ENCODE measurements at regions not wholly inside any gene's neighbourhood (a gene's known extent, or its start where the extent isn't known, plus 50 kb on each side); places are given as distances from the start of the nearest gene placed in this dataset.

DNA sequence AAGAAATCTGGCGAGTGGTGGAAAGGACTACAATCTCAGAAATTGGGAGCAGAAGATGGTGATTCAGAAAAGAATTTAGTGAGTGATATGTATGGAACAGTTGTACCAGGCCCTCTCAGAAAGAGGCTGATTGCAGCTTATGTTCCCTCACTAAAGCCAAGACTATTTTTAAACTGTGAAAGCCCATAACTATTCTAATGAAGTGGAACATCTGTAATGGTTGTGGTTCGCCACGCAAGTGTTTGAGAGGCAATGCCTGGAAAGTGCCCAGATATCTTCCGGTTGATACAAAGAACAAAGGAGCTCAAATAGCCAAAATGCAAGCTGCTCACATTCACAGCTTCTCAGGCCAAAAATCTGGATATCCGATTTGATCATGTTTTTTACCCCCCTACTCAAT lies 1250.7 kb downstream of the RAPGEF2 start:
- H3K27me3 ChIP-seq (replicated peaks in 1 of 2; ENCODE audit: control insufficient read depth in 2 of 2, insufficient read depth in 2 of 2, low read length in 1 of 2), result no peaks in the 10 kb centered on the region
- BruUV-seq (replicated peaks), result no TSS peak
- RAD21 ChIA-PET (ENCODE audit: unreplicated experiment), result no interaction called here
- SMC1A ChIA-PET (ENCODE audit: uncharacterized antibody, unreplicated experiment), result no interaction called here
- H3K4me2 ChIP-seq (ENCODE audit: control insufficient read depth, insufficient read depth), result no peak overlapping the region
- no peak overlapping the region for H2AFZ ChIP-seq (ENCODE audit: control insufficient read depth, low read depth, low read length)
- no peaks in the 10 kb centered on the region for H3K36me3 ChIP-seq (ENCODE audit: control insufficient read depth in 2 of 2, insufficient read depth in 2 of 2, low read length in 1 of 2)
- FAIRE-seq, result no peak
- no peaks in the 10 kb centered on the region for H3K9me3 ChIP-seq (replicated peaks; ENCODE audit: control insufficient read depth, insufficient read depth, low read length)
- CTCF ChIA-PET, result no interaction called here
- no peak overlapping the region for H3K4me3 ChIP-seq
- in situ Hi-C loops (cut with MboI), result no loop called here
- no peak for DNase-seq (ENCODE audit: low read depth, low spot score)
- no peak overlapping the region for H3K9ac ChIP-seq (ENCODE audit: control insufficient read depth, insufficient read depth, low read length)
- POLR2A ChIA-PET, result no interaction called here
- no peaks in the 10 kb centered on the region for H3K4me1 ChIP-seq (ENCODE audit: control insufficient read depth, insufficient read depth, low read length)
- no peaks in the 10 kb centered on the region for H4K20me1 ChIP-seq (ENCODE audit: control insufficient read depth, insufficient read depth)
- intact Hi-C loops (cut with micrococcal nuclease; ENCODE audit: unreplicated experiment), result no loop called here
- no peak overlapping the region for H3K27ac ChIP-seq (ENCODE audit: control insufficient read depth, insufficient read depth)
- WGBS (ENCODE audit: insufficient coverage, insufficient replicate concordance, low lambda C conversion rate, missing lambda C conversion rate), result 9% methylated on average over 5 of the region's 5 CpGs
- TF ChIP-seq HDGF (IDR thresholded peaks at IDR 0.05) (no peak), NFIC (IDR thresholded peaks at IDR 0.05; ENCODE audit: low read depth, low read length) (no peak), ZSCAN29 (IDR thresholded peaks at IDR 0.05) (no peak), SUPT20H (IDR thresholded peaks at IDR 0.05; ENCODE audit: borderline replicate concordance, control insufficient read depth, low read depth, low read length) (no peak), CREB1 (IDR thresholded peaks at IDR 0.05; ENCODE audit: low read depth) (no peak), WRNIP1 (IDR thresholded peaks at IDR 0.05; ENCODE audit: borderline replicate concordance, low read depth, low read length) (no peak), IRF4 (IDR thresholded peaks at IDR 0.05; ENCODE audit: low read depth, low read length) (no peak), MEF2A (IDR thresholded peaks at IDR 0.05; ENCODE audit: insufficient read depth, low read depth, low read length) (no peak), CEBPB (IDR thresholded peaks at IDR 0.05; ENCODE audit: borderline replicate concordance in 1 of 2, low read depth in 2 of 2, low read length in 2 of 2) (no peak), FOXK2 (IDR thresholded peaks at IDR 0.05) (no peak), SPI1 (IDR thresholded peaks at IDR 0.05; ENCODE audit: borderline replicate concordance, insufficient read depth, low read depth, low read length) (no peak), NR2C2 (IDR thresholded peaks at IDR 0.05; ENCODE audit: borderline replicate concordance, control insufficient read depth, insufficient read length, low read depth) (no peak), NR2F1 (conservative IDR thresholded peaks at IDR 0.05) (no peak), SMAD5 (IDR thresholded peaks at IDR 0.05; ENCODE audit: low read depth) (no peak)
- TF ChIP-seq, protein P1, sequence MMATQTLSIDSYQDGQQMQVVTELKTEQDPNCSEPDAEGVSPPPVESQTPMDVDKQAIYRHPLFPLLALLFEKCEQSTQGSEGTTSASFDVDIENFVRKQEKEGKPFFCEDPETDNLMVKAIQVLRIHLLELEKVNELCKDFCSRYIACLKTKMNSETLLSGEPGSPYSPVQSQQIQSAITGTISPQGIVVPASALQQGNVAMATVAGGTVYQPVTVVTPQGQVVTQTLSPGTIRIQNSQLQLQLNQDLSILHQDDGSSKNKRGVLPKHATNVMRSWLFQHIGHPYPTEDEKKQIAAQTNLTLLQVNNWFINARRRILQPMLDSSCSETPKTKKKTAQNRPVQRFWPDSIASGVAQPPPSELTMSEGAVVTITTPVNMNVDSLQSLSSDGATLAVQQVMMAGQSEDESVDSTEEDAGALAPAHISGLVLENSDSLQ (IDR thresholded peaks at IDR 0.05), result no peak
- TF ChIP-seq, protein P2, sequence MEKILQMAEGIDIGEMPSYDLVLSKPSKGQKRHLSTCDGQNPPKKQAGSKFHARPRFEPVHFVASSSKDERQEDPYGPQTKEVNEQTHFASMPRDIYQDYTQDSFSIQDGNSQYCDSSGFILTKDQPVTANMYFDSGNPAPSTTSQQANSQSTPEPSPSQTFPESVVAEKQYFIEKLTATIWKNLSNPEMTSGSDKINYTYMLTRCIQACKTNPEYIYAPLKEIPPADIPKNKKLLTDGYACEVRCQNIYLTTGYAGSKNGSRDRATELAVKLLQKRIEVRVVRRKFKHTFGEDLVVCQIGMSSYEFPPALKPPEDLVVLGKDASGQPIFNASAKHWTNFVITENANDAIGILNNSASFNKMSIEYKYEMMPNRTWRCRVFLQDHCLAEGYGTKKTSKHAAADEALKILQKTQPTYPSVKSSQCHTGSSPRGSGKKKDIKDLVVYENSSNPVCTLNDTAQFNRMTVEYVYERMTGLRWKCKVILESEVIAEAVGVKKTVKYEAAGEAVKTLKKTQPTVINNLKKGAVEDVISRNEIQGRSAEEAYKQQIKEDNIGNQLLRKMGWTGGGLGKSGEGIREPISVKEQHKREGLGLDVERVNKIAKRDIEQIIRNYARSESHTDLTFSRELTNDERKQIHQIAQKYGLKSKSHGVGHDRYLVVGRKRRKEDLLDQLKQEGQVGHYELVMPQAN (conservative IDR thresholded peaks at IDR 0.05), result no peak
- TF ChIP-seq, protein P3, sequence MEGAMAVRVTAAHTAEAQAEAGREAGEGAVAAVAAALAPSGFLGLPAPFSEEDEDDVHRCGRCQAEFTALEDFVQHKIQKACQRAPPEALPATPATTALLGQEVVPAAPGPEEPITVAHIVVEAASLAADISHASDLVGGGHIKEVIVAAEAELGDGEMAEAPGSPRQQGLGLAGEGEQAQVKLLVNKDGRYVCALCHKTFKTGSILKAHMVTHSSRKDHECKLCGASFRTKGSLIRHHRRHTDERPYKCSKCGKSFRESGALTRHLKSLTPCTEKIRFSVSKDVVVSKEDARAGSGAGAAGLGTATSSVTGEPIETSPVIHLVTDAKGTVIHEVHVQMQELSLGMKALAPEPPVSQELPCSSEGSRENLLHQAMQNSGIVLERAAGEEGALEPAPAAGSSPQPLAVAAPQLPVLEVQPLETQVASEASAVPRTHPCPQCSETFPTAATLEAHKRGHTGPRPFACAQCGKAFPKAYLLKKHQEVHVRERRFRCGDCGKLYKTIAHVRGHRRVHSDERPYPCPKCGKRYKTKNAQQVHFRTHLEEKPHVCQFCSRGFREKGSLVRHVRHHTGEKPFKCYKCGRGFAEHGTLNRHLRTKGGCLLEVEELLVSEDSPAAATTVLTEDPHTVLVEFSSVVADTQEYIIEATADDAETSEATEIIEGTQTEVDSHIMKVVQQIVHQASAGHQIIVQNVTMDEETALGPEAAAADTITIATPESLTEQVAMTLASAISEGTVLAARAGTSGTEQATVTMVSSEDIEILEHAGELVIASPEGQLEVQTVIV (IDR thresholded peaks at IDR 0.05; ENCODE audit: borderline replicate concordance, partially characterized antibody), result no peak
- TF ChIP-seq, protein P4, sequence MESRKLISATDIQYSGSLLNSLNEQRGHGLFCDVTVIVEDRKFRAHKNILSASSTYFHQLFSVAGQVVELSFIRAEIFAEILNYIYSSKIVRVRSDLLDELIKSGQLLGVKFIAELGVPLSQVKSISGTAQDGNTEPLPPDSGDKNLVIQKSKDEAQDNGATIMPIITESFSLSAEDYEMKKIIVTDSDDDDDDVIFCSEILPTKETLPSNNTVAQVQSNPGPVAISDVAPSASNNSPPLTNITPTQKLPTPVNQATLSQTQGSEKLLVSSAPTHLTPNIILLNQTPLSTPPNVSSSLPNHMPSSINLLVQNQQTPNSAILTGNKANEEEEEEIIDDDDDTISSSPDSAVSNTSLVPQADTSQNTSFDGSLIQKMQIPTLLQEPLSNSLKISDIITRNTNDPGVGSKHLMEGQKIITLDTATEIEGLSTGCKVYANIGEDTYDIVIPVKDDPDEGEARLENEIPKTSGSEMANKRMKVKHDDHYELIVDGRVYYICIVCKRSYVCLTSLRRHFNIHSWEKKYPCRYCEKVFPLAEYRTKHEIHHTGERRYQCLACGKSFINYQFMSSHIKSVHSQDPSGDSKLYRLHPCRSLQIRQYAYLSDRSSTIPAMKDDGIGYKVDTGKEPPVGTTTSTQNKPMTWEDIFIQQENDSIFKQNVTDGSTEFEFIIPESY (IDR thresholded peaks at IDR 0.05), result no peak
- no peaks in the 10 kb centered on the region for H3K79me2 ChIP-seq (ENCODE audit: control insufficient read depth, insufficient read depth, low read length)
- no peak for ATAC-seq
